ENCODE measurements at regions not wholly inside any gene's neighbourhood (a gene's known extent, or its start where the extent isn't known, plus 50 kb on each side); places are given as distances from the start of the nearest gene placed in this dataset.

- TF ChIP-seq JUNB (IDR thresholded peaks at IDR 0.05) (no peak), HOXA7 (CRISPR knock-in tag; IDR thresholded peaks at IDR 0.05) (no peak), MAFK (IDR thresholded peaks at IDR 0.05; ENCODE audit: partially characterized antibody) (no peak), CHD2 (IDR thresholded peaks at IDR 0.05; ENCODE audit: low read length, partially characterized antibody) (no peak), POLR2A (IDR thresholded peaks at IDR 0.05; ENCODE audit: low read length) (no peak)
- TF ChIP-seq, protein P1, sequence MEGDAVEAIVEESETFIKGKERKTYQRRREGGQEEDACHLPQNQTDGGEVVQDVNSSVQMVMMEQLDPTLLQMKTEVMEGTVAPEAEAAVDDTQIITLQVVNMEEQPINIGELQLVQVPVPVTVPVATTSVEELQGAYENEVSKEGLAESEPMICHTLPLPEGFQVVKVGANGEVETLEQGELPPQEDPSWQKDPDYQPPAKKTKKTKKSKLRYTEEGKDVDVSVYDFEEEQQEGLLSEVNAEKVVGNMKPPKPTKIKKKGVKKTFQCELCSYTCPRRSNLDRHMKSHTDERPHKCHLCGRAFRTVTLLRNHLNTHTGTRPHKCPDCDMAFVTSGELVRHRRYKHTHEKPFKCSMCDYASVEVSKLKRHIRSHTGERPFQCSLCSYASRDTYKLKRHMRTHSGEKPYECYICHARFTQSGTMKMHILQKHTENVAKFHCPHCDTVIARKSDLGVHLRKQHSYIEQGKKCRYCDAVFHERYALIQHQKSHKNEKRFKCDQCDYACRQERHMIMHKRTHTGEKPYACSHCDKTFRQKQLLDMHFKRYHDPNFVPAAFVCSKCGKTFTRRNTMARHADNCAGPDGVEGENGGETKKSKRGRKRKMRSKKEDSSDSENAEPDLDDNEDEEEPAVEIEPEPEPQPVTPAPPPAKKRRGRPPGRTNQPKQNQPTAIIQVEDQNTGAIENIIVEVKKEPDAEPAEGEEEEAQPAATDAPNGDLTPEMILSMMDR (IDR thresholded peaks at IDR 0.05): no peak
- TF ChIP-seq, protein P2, sequence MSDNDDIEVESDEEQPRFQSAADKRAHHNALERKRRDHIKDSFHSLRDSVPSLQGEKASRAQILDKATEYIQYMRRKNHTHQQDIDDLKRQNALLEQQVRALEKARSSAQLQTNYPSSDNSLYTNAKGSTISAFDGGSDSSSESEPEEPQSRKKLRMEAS (IDR thresholded peaks at IDR 0.05): no peak
- TF ChIP-seq, protein P3, sequence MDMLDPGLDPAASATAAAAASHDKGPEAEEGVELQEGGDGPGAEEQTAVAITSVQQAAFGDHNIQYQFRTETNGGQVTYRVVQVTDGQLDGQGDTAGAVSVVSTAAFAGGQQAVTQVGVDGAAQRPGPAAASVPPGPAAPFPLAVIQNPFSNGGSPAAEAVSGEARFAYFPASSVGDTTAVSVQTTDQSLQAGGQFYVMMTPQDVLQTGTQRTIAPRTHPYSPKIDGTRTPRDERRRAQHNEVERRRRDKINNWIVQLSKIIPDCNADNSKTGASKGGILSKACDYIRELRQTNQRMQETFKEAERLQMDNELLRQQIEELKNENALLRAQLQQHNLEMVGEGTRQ (IDR thresholded peaks at IDR 0.05): no peak
Measured at GRCh38 chr13:95438297-95438696, 114.2 kb upstream of the CLDN10 start.

Data from A549 (cell line).